GM12874 (cell line): ENCODE measurements at regions not wholly inside any gene's neighbourhood (a gene's known extent, or its start where the extent isn't known, plus 50 kb on each side); places are given as distances from the start of the nearest gene placed in this dataset.

Experiments
- CTCF ChIP-seq: IDR thresholded peaks from 2 replicates; pipeline ENCODE4 v1.5.1; 2011; ENCODE audit warnings: low read depth, mild to moderate bottlenecking, control low read depth, low read length, moderate library complexity; ENCODE audit not compliant: insufficient read depth

GRCh38 chr1:87466621-87467020 lies 137.9 kb downstream of the LMO4 start:
- no peak for TF ChIP-seq CTCF

- TF ChIP-seq CTCF, result no peak
Measured at GRCh38 chr1:87472716-87473115, 144.0 kb downstream of the LMO4 start.

- no peak for TF ChIP-seq CTCF
Measured at GRCh38 chr1:87473203-87473661, 144.6 kb downstream of the LMO4 start.

GRCh38 chr1:87474098-87474497 lies 145.4 kb downstream of the LMO4 start:
- no peak for TF ChIP-seq CTCF

- TF ChIP-seq CTCF, result no peak
Measured at GRCh38 chr1:87478231-87478630, 149.6 kb downstream of the LMO4 start.

- no peak for TF ChIP-seq CTCF
Measured at GRCh38 chr1:87495147-87495546, 166.5 kb downstream of the LMO4 start.

- no peak for TF ChIP-seq CTCF
Measured at GRCh38 chr1:87495870-87496269, 167.2 kb downstream of the LMO4 start.
